Right lobe of liver (tissue), 6 donors: ENCODE measurements at regions not wholly inside any gene's neighbourhood (a gene's known extent, or its start where the extent isn't known, plus 50 kb on each side); places are given as distances from the start of the nearest gene placed in this dataset.

ENCODE experiments used
- ATAC-seq, 4 donors: fragments of 200-7000 bp; cut with Tn5 transposase; one replicate each; pipeline ENCODE4 v1.9.1; 2020; ENCODE audit warnings: mild to moderate bottlenecking in 4 of 4, moderate library complexity in 4 of 4
- DNase-seq, 3 donors: peaks; one replicate each; pipeline ENCODE4 v3.0.0-alpha.2; 2020
- H3K27ac ChIP-seq, 3 donors: fragments of 200-600 bp; one replicate each; pipeline ENCODE4 v1.8.0; 2022
- H3K27me3 ChIP-seq, 2 donors: fragments of 200-600 bp; one replicate each; pipeline ENCODE4 v1.8.0; 2022
- H3K36me3 ChIP-seq, 4 donors: fragments of 200-600 bp; sonication (generic) in 1 of 4; one replicate each; pipeline versions ENCODE4 v1.5.1 to v1.8.0; 2017 to 2022; ENCODE audit warnings: control low read depth in 1 of 4
- H3K4me1 ChIP-seq, 4 donors: fragments of 200-600 bp; sonication (generic) in 1 of 4; one replicate each; pipeline versions ENCODE4 v1.5.1 to v1.8.0; 2017 to 2022; ENCODE audit warnings: control low read depth in 1 of 4
- H3K4me3 ChIP-seq, 3 donors: fragments of 200-600 bp; one replicate each; pipeline ENCODE4 v1.8.0; 2022
- H3K9me3 ChIP-seq, 4 donors: fragments of 200-600 bp; sonication (generic) in 1 of 4; one replicate each; pipeline versions ENCODE4 v1.5.1 to v1.8.0; 2017 to 2022; ENCODE audit warnings: control low read depth in 1 of 4
- CTCF ChIP-seq, 4 donors: fragments of 200-600 bp in 3 of 4; fragments of 450-650 bp in 1 of 4; IDR thresholded peaks; one replicate each; pipeline versions ENCODE4 v1.5.1 to v1.8.0; 2016 to 2022; ENCODE audit warnings: antibody characterized with exemption in 4 of 4, mild to moderate bottlenecking in 2 of 4
- POLR2A ChIP-seq: fragments of 450-650 bp; IDR thresholded peaks from one replicate; pipeline ENCODE4 v1.6.1; 2017; ENCODE audit warnings: antibody characterized with exemption, mild to moderate bottlenecking
- WGBS: methylation state at CpG from one replicate; pipeline ENCODE4 v1.1.6; 2018; ENCODE audit warnings: low coverage, low lambda C conversion rate; ENCODE audit not compliant: insufficient coverage; ENCODE audit errors: missing lambda C conversion rate; 5-methylcytosine and 5-hydroxymethylcytosine counted together
- intact Hi-C, 2 donors: fragments of 100-400 bp; cut with DNase I; formaldehyde crosslinking; loops; one replicate each; pipeline versions ENCODE4 v1.11.2 to v1.14.1; 2022
- donor health status: DM: no; HTN: yes; CAD: no.
- donor health status: DM: no; HTN: no; CAD: no.
- donor health status: DM: no; HTN: no; CAD: no.
- donor health status: DM: no; HTN: yes; CAD: no.
- donor health status: DM: no; HTN: yes; CAD: no.

DNA sequence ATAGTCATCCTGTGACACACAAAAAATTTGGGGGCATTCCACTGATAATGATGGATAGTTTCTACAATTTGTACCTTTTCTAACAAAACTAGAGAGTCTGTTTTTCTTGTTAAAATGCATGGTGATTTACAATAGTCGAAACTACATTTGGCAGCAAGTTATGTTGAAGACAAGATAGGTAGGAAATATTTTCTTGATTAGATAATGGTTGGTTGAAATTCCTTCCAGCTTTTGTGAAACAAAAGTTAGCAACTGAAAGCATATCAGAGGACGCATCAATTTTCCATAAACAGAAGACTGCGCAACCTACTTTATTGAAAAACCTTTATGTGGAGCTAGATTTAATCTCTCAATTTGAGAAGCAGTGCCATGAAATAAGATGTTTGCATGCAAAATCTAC is 155.8 kb upstream of the GLI3 start:
- H3K27me3 ChIP-seq: no peaks in the 10 kb centered on the region
- no peaks in the 10 kb centered on the region for H3K9me3 ChIP-seq
- H3K4me3 ChIP-seq: no peak overlapping the region
- intact Hi-C loops: no loop called here
- no peak for TF ChIP-seq POLR2A
- TF ChIP-seq CTCF (IDR thresholded peaks at IDR 0.05): no peak
- DNase-seq (no peak), ATAC-seq (no peak)
- H3K27ac ChIP-seq: no peak overlapping the region
- H3K36me3 ChIP-seq: no peaks in the 10 kb centered on the region
- 71% methylated on average over 3 of the region's 3 CpGs for WGBS
- H3K4me1 ChIP-seq: no peaks in the 10 kb centered on the region

GRCh38 chr7:42389697-42390096 is 152.7 kb upstream of the GLI3 start:
- ATAC-seq: no peak
- Histone ChIP-seq H3K36me3 (no peaks in the 10 kb centered on the region), H3K9me3 (no peaks in the 10 kb centered on the region), H3K27ac (no peak overlapping the region), H3K27me3 (no peaks in the 10 kb centered on the region), H3K4me3 (no peak overlapping the region), H3K4me1 (no peaks in the 10 kb centered on the region)
- WGBS: no CpG with 5 or more reads among the region's 1 CpG
- intact Hi-C loops: no loop called here
- TF ChIP-seq CTCF (IDR thresholded peaks at IDR 0.05) (no peak), POLR2A (no peak)
- DNase-seq: no peak

- no peak for DNase-seq
- 60% methylated on average over 3 of the region's 3 CpGs for WGBS
These were observed 148.9 kb upstream of the GLI3 start for GRCh38 chr7:42385912-42386311.

DNA sequence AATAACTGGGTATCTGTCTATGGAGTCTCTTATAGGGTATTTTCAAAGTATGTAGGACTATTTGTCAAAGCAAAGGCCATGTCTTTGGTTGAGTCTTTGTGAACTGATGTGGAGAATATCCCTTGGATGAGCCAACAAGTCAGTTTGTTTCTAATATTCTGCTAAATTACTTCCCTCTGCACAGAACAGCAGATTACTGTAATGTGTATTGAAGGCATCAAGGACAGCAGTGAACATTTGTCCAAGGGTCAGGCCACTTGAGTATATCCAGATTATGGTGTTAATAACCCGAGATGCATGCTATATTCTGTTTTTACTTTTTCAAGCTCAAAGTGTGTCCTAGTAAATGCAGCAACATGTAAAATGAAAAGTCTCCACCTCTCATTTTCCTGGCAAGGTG is 144.2 kb upstream of the GLI3 start:
- WGBS: 62% methylated on average over 1 of the region's 1 CpG
- Histone ChIP-seq H3K36me3 (no peaks in the 10 kb centered on the region), H3K4me3 (no peak overlapping the region), H3K4me1 (no peaks in the 10 kb centered on the region), H3K27ac (no peak overlapping the region), H3K9me3 (no peaks in the 10 kb centered on the region), H3K27me3 (no peaks in the 10 kb centered on the region)
- ATAC-seq (no peak), DNase-seq (no peak)
- no peak for TF ChIP-seq POLR2A
- TF ChIP-seq CTCF (IDR thresholded peaks at IDR 0.05): no peak
- intact Hi-C loops: no loop called here

More at GRCh38 chr7:42385912-42386311, 148.9 kb upstream of the GLI3 start:
- no peaks in the 10 kb centered on the region for H3K27me3 ChIP-seq
- ATAC-seq: no peak
- H3K27ac ChIP-seq: no peak overlapping the region
- no peaks in the 10 kb centered on the region for H3K36me3 ChIP-seq
- TF ChIP-seq POLR2A: no peak
- TF ChIP-seq CTCF (IDR thresholded peaks at IDR 0.05): no peak
- H3K4me3 ChIP-seq: no peak overlapping the region
- no peaks in the 10 kb centered on the region for H3K9me3 ChIP-seq
- no peaks in the 10 kb centered on the region for H3K4me1 ChIP-seq
- intact Hi-C loops: no loop called here

GRCh38 chr7:42380401-42380800 is 143.4 kb upstream of the GLI3 start:
- WGBS: 54% methylated on average over 1 of the region's 1 CpG
- Histone ChIP-seq H3K9me3 (no peaks in the 10 kb centered on the region), H3K4me3 (no peak overlapping the region), H3K27me3 (no peaks in the 10 kb centered on the region), H3K36me3 (no peaks in the 10 kb centered on the region), H3K4me1 (no peaks in the 10 kb centered on the region), H3K27ac (no peak overlapping the region)
- DNase-seq (no peak), ATAC-seq (no peak)
- no peak for TF ChIP-seq POLR2A
- TF ChIP-seq CTCF (IDR thresholded peaks at IDR 0.05): no peak
- intact Hi-C loops: no loop called here
